ENCODE measurements at regions not wholly inside any gene's neighbourhood (a gene's known extent, or its start where the extent isn't known, plus 50 kb on each side); places are given as distances from the start of the nearest gene placed in this dataset.

GRCh38 chr16:74045513-74045912, 251.1 kb upstream of the PSMD7 start:
- no peak for DNase-seq (ENCODE audit: low read depth, low spot score)
- TF ChIP-seq, protein P1, sequence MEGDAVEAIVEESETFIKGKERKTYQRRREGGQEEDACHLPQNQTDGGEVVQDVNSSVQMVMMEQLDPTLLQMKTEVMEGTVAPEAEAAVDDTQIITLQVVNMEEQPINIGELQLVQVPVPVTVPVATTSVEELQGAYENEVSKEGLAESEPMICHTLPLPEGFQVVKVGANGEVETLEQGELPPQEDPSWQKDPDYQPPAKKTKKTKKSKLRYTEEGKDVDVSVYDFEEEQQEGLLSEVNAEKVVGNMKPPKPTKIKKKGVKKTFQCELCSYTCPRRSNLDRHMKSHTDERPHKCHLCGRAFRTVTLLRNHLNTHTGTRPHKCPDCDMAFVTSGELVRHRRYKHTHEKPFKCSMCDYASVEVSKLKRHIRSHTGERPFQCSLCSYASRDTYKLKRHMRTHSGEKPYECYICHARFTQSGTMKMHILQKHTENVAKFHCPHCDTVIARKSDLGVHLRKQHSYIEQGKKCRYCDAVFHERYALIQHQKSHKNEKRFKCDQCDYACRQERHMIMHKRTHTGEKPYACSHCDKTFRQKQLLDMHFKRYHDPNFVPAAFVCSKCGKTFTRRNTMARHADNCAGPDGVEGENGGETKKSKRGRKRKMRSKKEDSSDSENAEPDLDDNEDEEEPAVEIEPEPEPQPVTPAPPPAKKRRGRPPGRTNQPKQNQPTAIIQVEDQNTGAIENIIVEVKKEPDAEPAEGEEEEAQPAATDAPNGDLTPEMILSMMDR (IDR thresholded peaks at IDR 0.05; ENCODE audit: low read depth, low read length): no peak
- in situ Hi-C loops (cut with HindIII; ENCODE audit: low sequenced_read_pairs): no loop called here
- no peak overlapping the region for H3K4me3 ChIP-seq (ENCODE audit: low read depth, low read length)

GRCh38 chr16:74035816-74036215, 260.8 kb upstream of the PSMD7 start:
- no peak for DNase-seq (ENCODE audit: low read depth, low spot score)
- TF ChIP-seq, protein P1 (IDR thresholded peaks at IDR 0.05; ENCODE audit: low read depth, low read length): peak; percentile 9
- in situ Hi-C loops (cut with HindIII; ENCODE audit: low sequenced_read_pairs): no loop called here
- H3K4me3 ChIP-seq (ENCODE audit: low read depth, low read length): no peak overlapping the region

DNA sequence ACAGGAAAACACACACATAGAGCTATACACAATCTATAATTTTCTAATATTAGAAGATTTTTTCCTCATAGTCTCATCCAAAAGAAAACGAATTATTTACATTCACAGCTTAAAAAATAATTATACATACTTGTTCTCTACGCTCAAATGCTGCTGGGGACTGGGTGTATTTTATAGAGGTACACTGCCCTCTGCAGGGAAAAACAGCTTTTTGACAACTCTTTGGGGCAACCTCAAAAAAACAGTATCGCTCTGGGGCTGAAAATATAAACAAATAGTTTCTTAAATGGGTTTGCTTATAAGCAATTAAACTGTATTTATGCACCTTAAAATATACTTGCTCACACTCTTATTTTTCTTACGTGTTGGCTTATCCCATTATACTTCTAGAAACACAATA, 261.8 kb upstream of the PSMD7 start:
- in situ Hi-C loops (cut with HindIII; ENCODE audit: low sequenced_read_pairs): no loop called here
- no peak overlapping the region for H3K4me3 ChIP-seq (ENCODE audit: low read depth, low read length)
- TF ChIP-seq, protein P1 (IDR thresholded peaks at IDR 0.05; ENCODE audit: low read depth, low read length): peak; percentile 25
- DNase-seq (ENCODE audit: low read depth, low spot score): peak; percentile 9

DNA sequence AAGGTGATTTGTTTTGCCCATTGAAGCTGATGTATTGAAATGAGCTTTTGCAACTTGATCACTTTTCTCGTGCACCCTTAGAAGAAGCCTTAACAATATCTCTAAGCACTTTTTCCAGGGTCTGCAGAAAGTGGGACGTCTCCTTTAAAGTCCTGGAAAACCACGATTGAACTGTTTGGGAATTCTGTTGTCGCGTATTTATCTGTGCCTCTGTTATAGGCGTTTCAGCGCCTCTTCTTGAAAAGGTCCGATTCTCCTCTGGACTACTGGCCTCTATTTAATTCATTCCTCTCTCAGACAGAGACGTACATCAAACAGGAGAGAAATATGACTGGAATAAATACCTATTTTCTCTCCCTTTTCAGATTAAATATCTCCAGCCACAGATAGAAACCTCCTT, 262.4 kb upstream of the PSMD7 start:
- TF ChIP-seq, protein P1 (IDR thresholded peaks at IDR 0.05; ENCODE audit: low read depth, low read length): no peak
- no peak for DNase-seq (ENCODE audit: low read depth, low spot score)
- in situ Hi-C loops (cut with HindIII; ENCODE audit: low sequenced_read_pairs): no loop called here
- no peak overlapping the region for H3K4me3 ChIP-seq (ENCODE audit: low read depth, low read length)

DNA sequence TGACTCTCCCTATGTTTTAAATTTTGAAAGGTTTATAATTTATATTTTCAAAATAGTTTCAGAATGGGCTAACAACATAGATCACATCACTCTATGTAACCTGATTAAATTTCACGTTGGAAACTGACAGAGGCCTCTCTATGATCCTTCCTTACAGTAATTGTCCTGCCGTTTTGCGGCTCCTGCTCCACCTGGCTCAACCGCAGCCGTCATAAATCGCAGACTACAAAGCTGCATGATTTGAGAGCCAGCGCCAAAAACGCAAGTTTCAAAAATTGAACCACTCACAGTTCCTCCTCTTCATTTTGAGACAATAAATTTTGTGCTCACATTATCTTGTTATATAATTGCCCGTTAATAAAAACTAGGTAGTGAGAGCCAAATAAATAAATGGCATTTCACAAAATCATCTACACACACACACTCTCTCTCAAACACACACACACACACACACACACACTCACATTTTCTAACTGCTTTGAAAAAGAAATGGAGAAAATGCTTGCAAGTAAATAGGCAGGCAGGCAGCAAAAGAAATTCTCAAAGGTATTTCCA, 263.1 kb upstream of the PSMD7 start:
- no peak overlapping the region for H3K4me3 ChIP-seq (ENCODE audit: low read depth, low read length)
- no peak for DNase-seq (ENCODE audit: low read depth, low spot score)
- in situ Hi-C loops (cut with HindIII; ENCODE audit: low sequenced_read_pairs): no loop called here
- TF ChIP-seq, protein P1 (IDR thresholded peaks at IDR 0.05; ENCODE audit: low read depth, low read length): no peak

DNA sequence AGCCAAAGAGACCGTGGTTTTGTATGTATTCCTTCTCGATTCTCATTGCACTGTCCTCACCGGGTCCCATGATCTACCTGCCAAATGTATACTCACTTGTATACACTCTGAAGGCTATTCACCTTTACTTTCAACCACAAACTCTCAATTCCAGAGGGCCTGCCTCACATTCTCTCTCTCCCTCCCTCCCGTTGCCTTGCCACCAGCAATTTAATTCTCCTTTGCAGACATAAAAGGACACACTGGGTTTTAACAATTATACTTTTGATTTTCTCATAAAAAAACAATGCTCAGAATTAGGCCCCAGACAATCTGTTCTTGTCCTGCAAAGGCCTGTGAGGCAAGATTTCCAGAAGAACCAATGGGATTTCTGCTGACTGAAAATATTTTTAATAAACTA, 265.1 kb upstream of the PSMD7 start:
- TF ChIP-seq, protein P1 (IDR thresholded peaks at IDR 0.05; ENCODE audit: low read depth, low read length): no peak
- H3K4me3 ChIP-seq (ENCODE audit: low read depth, low read length): no peak overlapping the region
- in situ Hi-C loops (cut with HindIII; ENCODE audit: low sequenced_read_pairs): no loop called here
- no peak for DNase-seq (ENCODE audit: low read depth, low spot score)
